GM13976 (cell line): ENCODE measurements at regions not wholly inside any gene's neighbourhood (a gene's known extent, or its start where the extent isn't known, plus 50 kb on each side); places are given as distances from the start of the nearest gene placed in this dataset.

ENCODE experiments used
- DNase-seq: peaks from one replicate; pipeline ENCODE4 v3.0.0; 2012; ENCODE audit warnings: low spot score
- in situ Hi-C: fragments of 300-500 bp; cut with MboI; formaldehyde crosslinking; loops from one replicate; pipeline ENCODE4 v1.12.0; 2022; ENCODE audit warnings: low sequenced_read_pairs, mixed read lengths, inconsistent platforms; ENCODE audit not compliant: unreplicated experiment
- TF ChIP-seq, protein P1 (sequence below): IDR thresholded peaks from 2 replicates; pipeline ENCODE4 v1.5.1; 2012; ENCODE audit warnings: borderline replicate concordance, mild to moderate bottlenecking; ENCODE audit not compliant: insufficient read depth; ENCODE audit errors: extremely low read depth, missing control alignments, control extremely low read depth

DNA sequence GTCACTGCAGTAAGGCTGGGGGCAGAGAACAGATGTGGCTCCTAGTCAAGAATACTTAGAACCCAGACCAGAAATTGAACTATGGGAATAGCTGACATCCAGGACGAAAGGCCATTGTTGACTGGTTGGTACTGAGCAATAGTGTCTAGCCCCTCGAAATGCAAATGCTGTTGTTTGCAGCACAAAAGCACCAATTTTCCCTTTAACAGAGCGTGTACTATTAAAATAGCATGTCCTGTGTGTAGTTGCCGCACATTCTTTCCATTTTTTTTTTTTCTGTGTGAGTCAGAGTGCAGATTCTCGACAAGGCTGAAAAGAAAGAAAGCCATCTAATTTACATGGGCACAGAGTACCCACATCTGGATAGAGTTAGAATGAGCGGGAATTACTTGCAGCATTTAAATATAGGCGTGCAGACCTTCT is 302.4 kb downstream of the PTEN start:
- DNase-seq = no peak
- TF ChIP-seq, protein P1, sequence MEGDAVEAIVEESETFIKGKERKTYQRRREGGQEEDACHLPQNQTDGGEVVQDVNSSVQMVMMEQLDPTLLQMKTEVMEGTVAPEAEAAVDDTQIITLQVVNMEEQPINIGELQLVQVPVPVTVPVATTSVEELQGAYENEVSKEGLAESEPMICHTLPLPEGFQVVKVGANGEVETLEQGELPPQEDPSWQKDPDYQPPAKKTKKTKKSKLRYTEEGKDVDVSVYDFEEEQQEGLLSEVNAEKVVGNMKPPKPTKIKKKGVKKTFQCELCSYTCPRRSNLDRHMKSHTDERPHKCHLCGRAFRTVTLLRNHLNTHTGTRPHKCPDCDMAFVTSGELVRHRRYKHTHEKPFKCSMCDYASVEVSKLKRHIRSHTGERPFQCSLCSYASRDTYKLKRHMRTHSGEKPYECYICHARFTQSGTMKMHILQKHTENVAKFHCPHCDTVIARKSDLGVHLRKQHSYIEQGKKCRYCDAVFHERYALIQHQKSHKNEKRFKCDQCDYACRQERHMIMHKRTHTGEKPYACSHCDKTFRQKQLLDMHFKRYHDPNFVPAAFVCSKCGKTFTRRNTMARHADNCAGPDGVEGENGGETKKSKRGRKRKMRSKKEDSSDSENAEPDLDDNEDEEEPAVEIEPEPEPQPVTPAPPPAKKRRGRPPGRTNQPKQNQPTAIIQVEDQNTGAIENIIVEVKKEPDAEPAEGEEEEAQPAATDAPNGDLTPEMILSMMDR = no peak
- in situ Hi-C loops = no loop called here

DNA sequence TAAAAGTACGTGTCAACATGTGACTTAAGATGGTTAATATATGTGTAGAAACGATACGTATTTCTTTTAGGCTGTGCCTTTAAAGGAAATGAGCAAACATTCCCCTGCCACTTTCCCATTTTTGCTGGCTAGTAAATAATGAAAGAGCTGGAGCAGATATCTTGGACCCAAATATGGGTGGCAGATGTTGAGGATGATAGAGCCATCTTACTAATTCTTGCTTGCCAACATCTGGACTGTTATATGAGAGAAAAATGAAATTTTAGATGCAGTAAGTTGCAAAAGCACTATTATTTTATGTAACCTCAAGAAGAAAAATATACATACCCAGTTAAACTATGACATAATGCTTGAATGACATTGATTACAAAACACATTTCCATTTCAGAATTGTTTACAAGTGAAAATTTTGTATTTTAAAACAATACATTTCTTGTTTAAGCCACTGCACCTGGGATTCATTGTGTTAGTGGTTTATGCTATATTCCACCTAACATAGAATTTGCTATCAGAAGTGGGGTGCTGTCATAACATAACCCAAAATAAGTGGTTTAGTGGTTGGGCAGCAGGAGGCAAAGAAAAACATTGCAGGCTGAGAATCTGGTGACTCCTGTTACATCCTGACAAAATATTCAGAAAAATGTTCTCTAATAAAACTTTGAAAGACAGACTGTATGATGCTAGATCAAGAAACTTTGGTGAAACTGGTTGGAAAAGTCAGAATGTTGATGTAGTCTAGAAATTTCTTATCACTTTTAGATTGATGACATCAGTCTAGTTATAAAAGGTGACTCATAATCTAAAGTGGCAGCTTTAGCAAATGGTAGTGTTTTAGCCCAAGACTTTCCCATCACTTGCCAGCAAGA is 305.0 kb downstream of the PTEN start:
- in situ Hi-C loops = no loop called here
- DNase-seq = no peak

DNA sequence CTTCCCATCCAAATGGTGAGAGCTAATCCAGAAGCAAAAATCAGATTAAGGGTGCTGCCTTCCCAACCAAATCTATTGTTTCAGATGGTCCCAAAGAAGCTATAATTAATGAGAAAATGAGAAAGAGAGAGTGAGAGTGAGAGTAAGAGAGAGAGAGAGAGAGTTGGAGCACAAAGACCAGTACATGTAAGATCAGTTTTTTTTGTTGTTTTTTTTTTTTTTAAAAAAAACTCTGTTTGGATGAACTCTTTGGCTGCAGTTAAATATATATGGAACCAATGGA is 305.6 kb downstream of the PTEN start:
- TF ChIP-seq, protein P1 = no peak

More for the DNA sequence above, 305.0 kb downstream of the PTEN start:
- TF ChIP-seq, protein P1 = no peak

DNA sequence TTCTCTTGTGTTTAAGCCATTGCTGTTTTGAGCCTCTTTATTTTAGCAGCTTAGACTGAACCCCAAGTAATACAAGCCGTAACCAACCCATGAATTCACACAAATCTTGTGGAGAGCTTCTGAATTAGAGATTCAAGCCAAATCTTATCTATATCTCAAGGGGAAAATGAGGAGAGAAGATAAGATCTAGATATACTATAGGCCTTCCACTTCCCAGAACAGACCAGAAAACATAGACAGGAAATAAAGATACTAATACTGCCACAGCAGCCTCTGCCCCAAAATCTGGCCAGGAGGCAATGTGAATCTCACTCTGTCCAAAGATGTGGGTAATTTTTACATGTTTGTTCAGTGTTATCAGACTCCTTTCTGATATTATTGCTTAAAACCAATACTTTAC is 307.2 kb downstream of the PTEN start:
- in situ Hi-C loops = no loop called here
- no peak for DNase-seq
- TF ChIP-seq, protein P1 = no peak

More for the DNA sequence above, 305.6 kb downstream of the PTEN start:
- DNase-seq = no peak
- in situ Hi-C loops = no loop called here

DNA sequence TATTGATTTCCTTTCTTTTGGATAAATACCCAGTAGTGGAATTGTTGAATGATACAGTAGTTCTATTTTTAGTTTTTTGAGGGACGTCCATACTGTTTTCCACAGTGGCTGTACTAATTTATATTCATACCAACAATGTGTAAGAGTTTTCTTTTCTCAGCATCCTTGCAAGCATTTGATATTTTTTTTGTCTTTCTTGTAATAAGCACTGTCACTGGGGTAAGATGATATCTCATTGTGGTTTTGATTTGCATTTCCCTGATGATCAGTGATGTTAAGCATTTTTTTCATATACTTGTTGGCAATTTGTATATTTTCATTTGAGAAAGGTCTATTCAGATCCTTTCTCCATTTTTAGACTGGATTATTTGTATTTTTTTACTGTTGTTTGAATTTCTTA is 308.7 kb downstream of the PTEN start:
- in situ Hi-C loops = no loop called here
- TF ChIP-seq, protein P1 = no peak
- no peak for DNase-seq

DNA sequence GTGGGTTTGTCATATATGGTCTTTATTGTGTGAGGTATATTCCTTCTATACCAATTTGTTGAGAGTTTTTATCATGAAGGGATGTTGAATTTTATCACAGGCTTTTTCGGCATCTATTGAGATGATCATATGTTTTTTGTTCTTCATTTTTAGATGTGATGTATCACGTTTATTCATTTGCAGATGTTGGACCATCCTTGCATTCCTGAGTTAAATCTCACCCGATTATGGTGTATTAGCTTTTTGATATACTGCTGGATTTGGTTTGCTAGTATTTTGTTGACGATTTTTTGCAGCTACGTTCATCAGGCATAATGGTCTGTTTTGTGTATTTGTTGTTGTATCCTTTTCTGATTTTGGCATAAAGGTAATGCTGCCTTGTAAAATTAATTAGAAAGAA is 311.0 kb downstream of the PTEN start:
- no peak for DNase-seq
- TF ChIP-seq, protein P1 = no peak
- in situ Hi-C loops = no loop called here
